ENCODE measurements at regions not wholly inside any gene's neighbourhood (a gene's known extent, or its start where the extent isn't known, plus 50 kb on each side); places are given as distances from the start of the nearest gene placed in this dataset.

DNA sequence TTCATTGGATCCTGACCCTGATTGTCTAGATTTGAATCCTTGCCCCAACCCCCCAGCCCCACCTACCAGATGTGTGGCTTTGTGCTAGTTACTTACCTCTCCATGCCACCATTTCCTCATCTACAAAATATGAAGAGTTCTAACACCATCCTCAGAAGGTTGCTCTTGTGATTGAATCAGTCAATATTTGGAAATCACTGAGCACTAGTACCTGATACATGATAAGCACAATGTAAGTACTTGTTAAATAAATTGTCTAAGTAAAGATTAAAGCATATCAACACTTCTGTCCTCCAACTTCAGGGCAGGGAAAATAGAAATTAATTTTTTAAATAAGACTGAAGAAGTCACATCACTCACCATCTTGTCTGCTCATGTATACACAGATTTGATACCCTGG, 249.6 kb upstream of the KLF3 start:
- no peaks in the 10 kb centered on the region for H3K4me1 ChIP-seq (ENCODE audit: control insufficient read depth in 2 of 2, insufficient read depth in 2 of 2, low read length in 2 of 2)
- no peak overlapping the region for H3K27ac Mint-ChIP-seq
- H3K4me3 ChIP-seq (ENCODE audit: control extremely low read depth in 1 of 5, extremely low read depth in 1 of 5, insufficient read depth in 1 of 5, low read depth in 2 of 5, low read length in 4 of 5), result no peak overlapping the region
- H3K27me3 Mint-ChIP-seq, result peaks cover 8% of the 10 kb centered on the region
- no peak overlapping the region for H3K4me2 ChIP-seq (replicated peaks; ENCODE audit: low read depth, low read length, poor library complexity, severe bottlenecking)
- H3K4me3 Mint-ChIP-seq, result no peak overlapping the region
- H3K27ac ChIP-seq (ENCODE audit: low read length in 2 of 2), result no peak overlapping the region
- ChIA-PET POLR2A (no interaction called here), CTCF (no interaction called here)
- no peak overlapping the region for H2AFZ ChIP-seq (ENCODE audit: insufficient read depth, low read depth, low read length, poor library complexity, severe bottlenecking)
- H3K36me3 ChIP-seq (replicated peaks in 1 of 2; ENCODE audit: control extremely low read depth in 1 of 2, control insufficient read depth in 1 of 2, extremely low read depth in 1 of 2, insufficient read depth in 2 of 2, low read length in 1 of 2), result no peaks in the 10 kb centered on the region
- H3K79me2 ChIP-seq (ENCODE audit: control insufficient read depth, insufficient read depth, low read length), result no peaks in the 10 kb centered on the region
- no peak for DNase-seq
- no peak overlapping the region for H3K9ac ChIP-seq (ENCODE audit: low read length)
- H4K20me1 ChIP-seq (ENCODE audit: control insufficient read depth, insufficient read depth, low read length, poor library complexity, severe bottlenecking), result no peaks in the 10 kb centered on the region
- peaks cover 2% of the 10 kb centered on the region for H3K9me3 Mint-ChIP-seq (ENCODE audit: insufficient read depth)
- TF ChIP-seq CTCF (IDR thresholded peaks at IDR 0.05) (no peak), EZH2 (IDR thresholded peaks at IDR 0.05; ENCODE audit: borderline replicate concordance, insufficient read depth, low read depth, low read length, poor library complexity, severe bottlenecking) (no peak)
- peaks cover 0 to 1% (median 0%) of the 10 kb centered on the region in 4 experiments for H3K27me3 ChIP-seq (replicated peaks in 1 of 4; ENCODE audit: control extremely low read depth in 1 of 4, control insufficient read depth in 3 of 4, insufficient read depth in 4 of 4, low read length in 3 of 4)
- no peak for ATAC-seq (ENCODE audit: low read depth)
- H3K4me1 Mint-ChIP-seq, result peaks cover 4% of the 10 kb centered on the region
- intact Hi-C loops (cut with micrococcal nuclease), result no loop called here
- peaks cover 0 to 4% (median 0%) of the 10 kb centered on the region in 3 donors for H3K9me3 ChIP-seq (ENCODE audit: control extremely low read depth in 1 of 3, control insufficient read depth in 2 of 3, insufficient read depth in 1 of 3, low read length in 2 of 3)

- peaks cover 4% of the 10 kb centered on the region for H3K4me1 Mint-ChIP-seq
- no peak overlapping the region for H3K9ac ChIP-seq (ENCODE audit: low read length)
- no peak for TF ChIP-seq EZH2 (IDR thresholded peaks at IDR 0.05; ENCODE audit: borderline replicate concordance, insufficient read depth, low read depth, low read length, poor library complexity, severe bottlenecking)
- TF ChIP-seq CTCF (IDR thresholded peaks at IDR 0.05), result no peak
- no peak overlapping the region for H3K27ac Mint-ChIP-seq
- H3K79me2 ChIP-seq (ENCODE audit: control insufficient read depth, insufficient read depth, low read length), result no peaks in the 10 kb centered on the region
- 65% methylated on average over 3 of the region's 6 CpGs for WGBS (ENCODE audit: insufficient coverage)
- ChIA-PET POLR2A (no interaction called here), CTCF (no interaction called here)
- no peak overlapping the region for H3K27ac ChIP-seq (ENCODE audit: low read length in 2 of 2)
- no peak overlapping the region for H3K4me3 ChIP-seq (ENCODE audit: control extremely low read depth in 1 of 5, extremely low read depth in 1 of 5, insufficient read depth in 1 of 5, low read depth in 2 of 5, low read length in 4 of 5)
- no peaks in the 10 kb centered on the region for H3K4me1 ChIP-seq (ENCODE audit: control insufficient read depth in 2 of 2, insufficient read depth in 2 of 2, low read length in 2 of 2)
- no peak for ATAC-seq (ENCODE audit: low read depth)
- intact Hi-C loops (cut with micrococcal nuclease), result no loop called here
- H3K4me3 Mint-ChIP-seq, result no peak overlapping the region
- H4K20me1 ChIP-seq (ENCODE audit: control insufficient read depth, insufficient read depth, low read length, poor library complexity, severe bottlenecking), result no peaks in the 10 kb centered on the region
- no peak overlapping the region for H3K4me2 ChIP-seq (replicated peaks; ENCODE audit: low read depth, low read length, poor library complexity, severe bottlenecking)
- no peak overlapping the region for H2AFZ ChIP-seq (ENCODE audit: insufficient read depth, low read depth, low read length, poor library complexity, severe bottlenecking)
- H3K27me3 ChIP-seq (replicated peaks in 1 of 4; ENCODE audit: control extremely low read depth in 1 of 4, control insufficient read depth in 3 of 4, insufficient read depth in 4 of 4, low read length in 3 of 4), result no peaks in the 10 kb centered on the region
- H3K36me3 ChIP-seq (replicated peaks in 1 of 2; ENCODE audit: control extremely low read depth in 1 of 2, control insufficient read depth in 1 of 2, extremely low read depth in 1 of 2, insufficient read depth in 2 of 2, low read length in 1 of 2), result no peaks in the 10 kb centered on the region
- DNase-seq, result no peak
- H3K27me3 Mint-ChIP-seq, result no peaks in the 10 kb centered on the region
- H3K9me3 ChIP-seq (ENCODE audit: control extremely low read depth in 1 of 3, control insufficient read depth in 2 of 3, insufficient read depth in 1 of 3, low read length in 2 of 3), result peaks cover 0 to 7% (median 0%) of the 10 kb centered on the region in 3 donors
- no peaks in the 10 kb centered on the region for H3K9me3 Mint-ChIP-seq (ENCODE audit: insufficient read depth)
Measured at GRCh38 chr4:38415682-38416081, 248.3 kb upstream of the KLF3 start.

All from B cell (primary cell).